ENCODE measurements at regions not wholly inside any gene's neighbourhood (a gene's known extent, or its start where the extent isn't known, plus 50 kb on each side); places are given as distances from the start of the nearest gene placed in this dataset.
"Not testable (repeated sequence)": the region's sequence is repeated elsewhere in the genome, so short reads cannot be mapped to it uniquely, and the experiment has no call there.

DNA sequence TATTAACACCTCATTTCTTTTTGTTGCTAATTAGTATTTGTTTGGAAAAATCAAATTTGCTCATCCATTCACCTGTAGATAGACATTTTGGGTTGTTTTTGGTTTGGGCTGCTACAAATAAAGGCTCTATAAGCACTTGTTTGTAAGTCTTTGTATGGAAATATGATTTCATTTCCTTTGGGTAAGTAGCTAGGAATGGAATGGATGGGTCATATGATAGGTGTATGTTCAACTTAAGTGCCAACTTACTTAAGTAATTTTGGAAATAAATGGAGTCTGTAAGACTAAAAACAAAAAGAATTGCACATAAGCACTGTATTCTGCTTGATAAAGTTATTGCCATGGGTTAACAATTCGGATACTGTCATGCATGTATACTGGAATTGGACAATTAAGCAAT lies 157.7 kb upstream of the NAMPT start:
- no peak overlapping the region for H3K4me3 Mint-ChIP-seq
- no peak for ATAC-seq (ENCODE audit: low read depth)
- no peaks in the 10 kb centered on the region for H3K4me1 Mint-ChIP-seq
- no peak for DNase-seq (ENCODE audit: low spot score in 2 of 2)
- H3K9me3 Mint-ChIP-seq, result peaks cover 5% of the 10 kb centered on the region
- H3K27me3 Mint-ChIP-seq, result peaks cover 13% of the 10 kb centered on the region
- peaks cover 2% of the 10 kb centered on the region for H3K36me3 Mint-ChIP-seq
- H3K27ac Mint-ChIP-seq, result no peak overlapping the region

DNA sequence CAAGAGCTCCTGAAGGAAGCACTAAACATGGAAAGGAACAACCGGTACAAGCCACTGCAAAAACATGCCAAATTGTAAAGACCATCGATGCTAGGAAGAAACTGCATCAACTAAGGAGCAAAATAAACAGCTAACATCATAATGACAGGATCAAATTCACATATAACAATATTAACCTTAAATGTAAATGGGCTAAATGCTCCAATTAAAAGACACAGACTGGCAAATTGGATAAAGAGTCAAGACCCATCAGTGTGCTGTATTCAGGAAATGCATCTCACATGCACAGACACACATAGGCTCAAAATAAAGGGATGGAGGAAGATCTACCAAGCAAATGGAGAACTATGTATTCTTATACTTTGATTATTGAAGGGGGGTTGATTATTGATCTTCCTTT lies 156.6 kb upstream of the NAMPT start:
- H3K27me3 Mint-ChIP-seq, result peaks cover 13% of the 10 kb centered on the region
- H3K9me3 Mint-ChIP-seq; DNase-seq (ENCODE audit: low spot score in 2 of 2); H3K36me3 Mint-ChIP-seq; H3K27ac Mint-ChIP-seq; H3K4me3 Mint-ChIP-seq; ATAC-seq (ENCODE audit: low read depth); H3K4me1 Mint-ChIP-seq: not testable (repeated sequence)

DNA sequence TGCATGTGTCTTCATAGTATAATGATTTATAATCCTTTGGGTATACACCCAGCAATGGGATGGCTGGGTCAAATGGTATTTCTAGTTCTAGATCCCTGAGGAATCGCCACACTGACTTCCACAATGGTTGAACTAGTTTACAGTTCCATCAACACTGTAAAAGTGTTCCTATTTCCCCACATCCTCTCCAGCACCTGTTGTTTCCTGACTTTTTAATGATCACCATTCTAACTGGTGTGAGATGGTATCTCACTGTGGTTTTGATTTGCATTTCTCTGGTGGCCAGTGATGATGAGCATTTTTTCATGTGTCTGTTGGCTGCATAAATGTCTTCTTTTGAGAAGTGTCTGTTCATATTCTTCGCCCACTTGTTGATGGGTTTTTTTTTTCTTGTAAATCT lies 152.2 kb upstream of the NAMPT start:
- DNase-seq (ENCODE audit: low spot score in 2 of 2); H3K4me3 Mint-ChIP-seq; H3K27ac Mint-ChIP-seq; H3K9me3 Mint-ChIP-seq; H3K36me3 Mint-ChIP-seq; H3K27me3 Mint-ChIP-seq; H3K4me1 Mint-ChIP-seq; ATAC-seq (ENCODE audit: low read depth): not testable (repeated sequence)

DNA sequence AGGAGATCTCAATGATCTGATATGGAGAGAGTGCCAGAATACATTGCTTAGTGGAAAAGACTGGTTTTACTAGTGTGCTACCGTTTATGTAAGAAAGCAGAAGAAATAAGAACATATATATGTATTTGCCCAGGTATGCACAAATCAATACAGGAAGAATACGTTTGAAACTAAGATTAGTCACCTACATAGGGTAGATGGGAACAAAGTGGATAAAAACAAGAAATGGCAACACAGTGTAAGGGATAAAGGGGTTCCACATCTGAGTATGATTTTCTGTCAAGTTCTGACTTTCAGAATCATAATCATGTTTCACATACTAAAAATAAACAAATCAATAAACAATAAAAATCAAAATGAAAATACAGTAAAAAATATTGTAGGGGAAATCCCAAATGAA lies 148.6 kb upstream of the NAMPT start:
- Mint-ChIP-seq H3K4me3 (no peak overlapping the region), H3K4me1 (no peaks in the 10 kb centered on the region), H3K9me3 (no peaks in the 10 kb centered on the region), H3K27ac (no peak overlapping the region), H3K36me3 (no peaks in the 10 kb centered on the region), H3K27me3 (peaks cover 2% of the 10 kb centered on the region)
- no peak for DNase-seq (ENCODE audit: low spot score in 2 of 2)
- no peak for ATAC-seq (ENCODE audit: low read depth)

DNA sequence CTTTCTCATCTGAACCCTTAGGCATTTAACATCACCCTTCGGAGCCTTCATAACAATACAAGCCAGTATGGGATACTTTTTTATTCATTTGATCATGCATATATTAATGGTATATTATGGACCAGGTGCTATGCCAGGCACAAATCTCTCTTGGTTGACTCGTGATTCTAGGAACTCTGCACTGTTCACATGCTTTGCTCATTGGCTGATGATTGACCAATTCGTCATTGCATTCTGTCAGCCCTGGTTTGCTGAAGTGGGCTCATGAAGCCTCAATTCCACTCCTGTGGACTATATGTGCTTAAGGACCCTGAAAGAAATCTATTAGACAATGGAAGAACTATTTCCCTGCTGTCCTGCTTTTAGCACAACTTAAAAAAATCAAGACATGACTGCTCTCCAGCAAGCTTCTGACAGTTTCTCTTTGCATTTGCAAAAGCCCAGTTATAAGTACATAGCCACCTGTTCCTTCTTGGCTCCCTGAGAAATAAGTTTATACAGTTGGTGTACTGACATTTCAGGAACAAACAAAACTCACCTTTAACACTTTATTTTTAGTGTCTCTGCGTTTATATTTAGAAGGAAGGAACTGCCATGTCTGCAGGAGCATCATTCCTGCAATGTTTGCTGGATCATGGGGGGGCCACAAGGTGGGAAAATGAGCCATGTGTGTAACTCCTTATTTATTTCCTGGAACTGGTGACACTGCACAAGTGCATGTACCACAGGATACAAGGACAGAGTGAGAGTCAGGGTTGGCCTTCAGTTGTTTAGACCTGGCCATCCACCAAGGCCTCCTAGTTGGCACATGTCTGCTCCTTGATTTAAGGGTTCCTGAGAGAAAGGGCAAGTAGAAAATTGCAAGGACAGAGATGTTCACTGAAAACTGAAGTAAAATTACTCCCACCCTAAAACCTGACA lies 146.0 kb upstream of the NAMPT start:
- no peaks in the 10 kb centered on the region for H3K9me3 Mint-ChIP-seq
- no peak overlapping the region for H3K4me3 Mint-ChIP-seq
- H3K27ac Mint-ChIP-seq, result no peak overlapping the region
- H3K4me1 Mint-ChIP-seq, result no peaks in the 10 kb centered on the region
- no peak for DNase-seq (ENCODE audit: low spot score in 2 of 2)
- no peak for ATAC-seq (ENCODE audit: low read depth)
- no peaks in the 10 kb centered on the region for H3K36me3 Mint-ChIP-seq
- H3K27me3 Mint-ChIP-seq, result peaks cover 2% of the 10 kb centered on the region

DNA sequence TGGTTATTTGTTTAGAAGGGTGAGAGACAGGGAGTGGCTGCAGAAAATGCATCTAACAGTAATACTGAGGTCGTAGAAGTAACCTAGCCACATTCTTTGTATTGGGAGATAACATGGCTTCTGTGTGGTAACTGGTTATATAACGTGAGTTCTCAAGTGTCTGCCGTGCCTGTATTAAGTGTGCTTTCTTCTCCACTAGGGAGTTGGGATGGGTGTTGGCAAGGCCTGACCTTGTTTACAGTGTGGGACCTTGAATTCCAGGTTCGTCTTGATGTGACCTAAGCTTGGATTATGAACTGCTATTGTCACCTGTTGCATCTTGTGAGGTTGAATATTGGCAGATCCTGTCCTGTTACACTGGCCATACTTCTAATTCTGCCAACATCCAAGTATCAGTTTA lies 145.3 kb upstream of the NAMPT start:
- H3K27ac Mint-ChIP-seq, result no peak overlapping the region
- no peak for DNase-seq (ENCODE audit: low spot score in 2 of 2)
- ATAC-seq (ENCODE audit: low read depth), result no peak
- no peaks in the 10 kb centered on the region for H3K36me3 Mint-ChIP-seq
- H3K4me3 Mint-ChIP-seq, result no peak overlapping the region
- peaks cover 4% of the 10 kb centered on the region for H3K4me1 Mint-ChIP-seq
- H3K9me3 Mint-ChIP-seq, result no peaks in the 10 kb centered on the region
- H3K27me3 Mint-ChIP-seq, result peaks cover 2% of the 10 kb centered on the region

DNA sequence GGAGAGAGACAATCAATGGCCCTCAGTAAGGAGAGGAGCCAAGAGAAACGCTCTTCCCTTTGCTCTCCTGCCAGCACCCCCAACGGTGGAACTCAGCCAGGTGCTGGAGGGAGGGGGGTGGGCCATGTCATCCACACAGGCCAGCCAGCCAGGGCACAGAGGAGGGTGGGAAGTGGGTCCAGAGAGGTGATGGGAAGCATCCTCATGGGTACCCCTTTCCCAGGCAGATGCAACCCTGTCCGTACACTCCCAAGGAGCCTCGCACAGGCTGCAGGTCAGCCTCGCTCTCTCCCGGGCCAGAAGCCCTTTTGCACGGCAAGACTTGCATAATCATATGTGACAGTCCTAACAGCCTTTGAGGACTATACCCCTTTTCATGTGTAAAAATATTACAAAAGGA lies 142.0 kb upstream of the NAMPT start:
- H3K4me3 Mint-ChIP-seq, result no peak overlapping the region
- H3K4me1 Mint-ChIP-seq, result peaks cover 13% of the 10 kb centered on the region
- no peak for ATAC-seq (ENCODE audit: low read depth)
- H3K36me3 Mint-ChIP-seq, result no peaks in the 10 kb centered on the region
- no peaks in the 10 kb centered on the region for H3K9me3 Mint-ChIP-seq
- H3K27me3 Mint-ChIP-seq, result no peaks in the 10 kb centered on the region
- DNase-seq (ENCODE audit: low spot score in 2 of 2), result no peak
- peak overlapping the region; percentile 8 for H3K27ac Mint-ChIP-seq

DNA sequence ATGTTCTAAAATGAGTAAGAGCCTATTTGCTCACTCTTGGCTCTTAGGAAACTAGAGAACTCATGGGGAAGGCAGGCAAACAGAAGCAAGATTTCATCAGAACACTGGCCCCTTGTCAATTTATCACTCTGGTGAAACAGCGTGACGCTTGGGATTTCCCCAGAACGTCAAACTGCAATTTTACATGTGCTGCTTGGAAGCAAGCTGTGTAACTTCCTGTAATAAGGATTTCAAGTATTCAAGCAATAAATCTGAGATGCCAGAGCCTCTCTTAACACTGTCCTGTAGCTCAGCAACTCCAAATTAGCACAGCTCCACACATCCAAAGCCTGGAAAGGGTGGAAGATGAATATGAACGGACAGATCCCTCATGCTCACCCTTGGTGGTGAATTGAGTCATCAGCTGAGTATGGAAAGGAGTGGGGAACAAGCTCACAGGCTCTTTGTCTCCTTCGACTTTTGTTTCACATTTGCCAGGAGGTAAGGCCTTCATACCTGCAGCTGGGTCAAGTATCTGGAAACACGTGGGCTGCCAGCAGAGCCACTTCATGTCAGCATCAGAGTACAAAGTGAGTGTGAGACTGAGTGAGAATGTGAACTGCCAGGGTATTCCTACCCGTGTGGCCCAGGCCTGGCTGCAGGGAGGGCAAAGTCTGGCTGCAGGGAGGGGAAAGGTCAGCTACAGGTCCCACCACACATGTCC lies 140.4 kb upstream of the NAMPT start:
- Mint-ChIP-seq H3K4me1 (peaks cover 13% of the 10 kb centered on the region), H3K27ac (peak overlapping the region; percentile 85)

DNA sequence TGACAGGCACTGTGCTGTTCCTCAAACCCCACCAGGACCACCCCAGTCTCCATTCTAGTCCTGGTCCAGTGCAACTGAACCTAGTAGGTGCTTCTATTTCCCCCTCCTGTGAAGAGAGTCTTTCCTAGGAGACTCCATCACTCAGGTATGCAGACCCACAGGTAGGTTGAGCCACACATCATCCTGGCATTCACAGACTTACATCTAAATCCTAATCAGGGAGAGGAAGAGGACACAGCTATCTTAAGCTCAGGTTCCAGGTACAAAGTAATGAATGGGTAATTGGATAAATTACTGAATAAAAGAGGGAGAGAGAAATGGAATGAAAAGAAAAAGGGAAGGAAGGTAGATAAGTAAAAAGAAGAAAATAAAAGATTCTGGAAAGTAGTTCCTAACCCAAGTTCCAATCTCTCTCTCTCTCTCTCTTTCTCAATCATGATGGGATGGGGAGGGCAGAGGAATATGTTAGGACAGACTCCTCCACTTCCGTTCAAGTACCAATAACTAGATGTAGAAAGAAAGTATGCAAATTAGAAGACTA lies 139.8 kb upstream of the NAMPT start:
- Mint-ChIP-seq H3K4me3 (peak overlapping the region; percentile 28), H3K27me3 (peaks cover 2% of the 10 kb centered on the region), H3K36me3 (no peaks in the 10 kb centered on the region), H3K27ac (peak overlapping the region; percentile 85), H3K4me1 (peaks cover 13% of the 10 kb centered on the region), H3K9me3 (no peaks in the 10 kb centered on the region)
- no peak for DNase-seq (ENCODE audit: low spot score in 2 of 2)
- no peak for ATAC-seq (ENCODE audit: low read depth)

More for the DNA sequence above, 140.4 kb upstream of the NAMPT start:
- ATAC-seq (ENCODE audit: low read depth) (peak; percentile 91), DNase-seq (ENCODE audit: low spot score in 2 of 2) (peak; percentile 45 to 49)
- no peaks in the 10 kb centered on the region for H3K36me3 Mint-ChIP-seq
- peak overlapping the region; percentile 6 for H3K4me3 Mint-ChIP-seq
- H3K9me3 Mint-ChIP-seq, result no peaks in the 10 kb centered on the region
- H3K27me3 Mint-ChIP-seq, result no peaks in the 10 kb centered on the region

DNA sequence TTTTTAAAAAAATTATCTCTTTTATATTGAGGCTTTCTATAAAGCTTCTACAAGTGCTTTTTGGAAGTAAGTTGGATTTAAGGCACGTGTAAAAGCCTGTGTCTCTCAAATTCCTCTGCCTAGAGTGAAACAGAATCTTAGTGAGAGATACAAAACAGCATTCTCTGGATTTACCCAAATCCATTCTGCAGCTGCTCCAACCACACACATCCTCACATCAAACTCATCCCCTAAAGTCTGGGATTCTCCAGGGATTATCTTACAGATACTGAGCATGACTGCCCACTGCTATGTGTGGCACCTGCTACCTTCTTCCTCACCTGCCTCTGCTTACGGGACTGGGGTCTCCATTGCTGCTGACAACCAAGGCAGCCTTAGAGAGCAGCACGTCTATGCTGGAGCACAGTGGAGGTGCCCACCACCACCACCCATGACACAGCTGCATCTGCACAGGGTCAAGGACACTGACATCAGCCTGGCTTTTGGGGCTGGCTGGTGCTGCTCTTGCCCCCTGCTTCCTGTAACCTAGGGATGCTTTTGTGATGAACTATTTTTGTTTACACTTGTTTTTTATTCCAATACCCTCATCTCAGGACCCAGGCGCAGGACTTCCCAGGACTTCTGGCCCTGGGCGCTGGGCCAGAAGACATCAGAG lies 139.2 kb upstream of the NAMPT start:
- DNase-seq (ENCODE audit: low spot score in 2 of 2) (no peak), ATAC-seq (ENCODE audit: low read depth) (no peak)
- Mint-ChIP-seq H3K27ac (peak overlapping the region; percentile 85), H3K4me3 (no peak overlapping the region), H3K9me3 (no peaks in the 10 kb centered on the region), H3K27me3 (peaks cover 5% of the 10 kb centered on the region), H3K4me1 (peaks cover 13% of the 10 kb centered on the region), H3K36me3 (no peaks in the 10 kb centered on the region)

DNA sequence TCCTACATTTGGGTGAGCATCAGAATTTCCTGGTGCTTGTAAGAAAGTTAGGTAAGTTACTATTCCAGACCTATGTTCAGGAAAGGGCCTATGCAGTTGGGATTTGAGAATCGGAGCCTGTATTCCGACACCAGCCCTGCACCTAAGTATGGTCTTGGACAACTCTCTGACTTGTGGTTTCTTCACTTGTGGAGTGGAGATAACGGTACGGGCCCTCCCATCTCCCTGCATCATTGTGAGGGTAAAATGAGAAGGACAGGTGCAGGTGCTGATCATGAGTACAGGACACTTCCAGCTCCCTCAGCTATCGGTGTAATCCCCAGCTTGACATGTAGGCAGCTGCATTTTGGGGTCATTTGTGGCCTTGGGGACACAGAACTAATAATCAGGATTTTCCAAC lies 138.3 kb upstream of the NAMPT start:
- no peak overlapping the region for H3K4me3 Mint-ChIP-seq
- H3K4me1 Mint-ChIP-seq, result peaks cover 13% of the 10 kb centered on the region
- no peaks in the 10 kb centered on the region for H3K36me3 Mint-ChIP-seq
- DNase-seq (ENCODE audit: low spot score in 2 of 2) (no peak), ATAC-seq (ENCODE audit: low read depth) (no peak)
- H3K27me3 Mint-ChIP-seq, result peaks cover 5% of the 10 kb centered on the region
- peak overlapping the region; percentile 21 for H3K27ac Mint-ChIP-seq
- H3K9me3 Mint-ChIP-seq, result no peaks in the 10 kb centered on the region

DNA sequence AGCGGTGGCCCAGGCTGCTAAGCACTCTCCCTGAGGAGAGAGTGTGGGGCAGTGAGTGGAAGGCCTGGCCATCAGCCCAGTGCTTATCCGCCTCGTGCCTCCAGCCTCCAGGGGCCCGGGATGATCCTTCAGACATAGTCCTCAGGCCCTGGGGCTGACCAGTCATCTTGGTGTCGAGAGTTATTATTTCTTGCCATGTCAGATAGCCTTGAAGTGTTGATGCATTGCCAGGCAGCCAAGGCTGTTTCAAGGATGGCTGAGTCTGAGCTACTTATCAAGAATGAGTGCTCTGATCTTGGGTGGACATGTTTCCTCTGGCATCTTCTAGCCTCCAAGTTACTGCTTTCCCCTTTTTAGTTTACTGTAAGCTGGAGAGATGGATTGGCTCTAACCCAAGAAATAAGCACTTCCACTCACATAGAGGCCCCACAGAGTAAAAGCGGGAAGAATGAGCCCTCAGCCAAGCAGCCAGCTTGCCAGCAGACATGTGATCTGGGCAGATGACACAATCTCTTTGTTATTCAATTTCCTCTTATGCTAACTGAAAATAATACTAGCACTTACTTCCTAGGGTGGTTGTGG lies 136.5 kb upstream of the NAMPT start:
- Mint-ChIP-seq H3K27ac (no peak overlapping the region), H3K36me3 (peaks cover 4% of the 10 kb centered on the region), H3K27me3 (peaks cover 5% of the 10 kb centered on the region), H3K4me3 (no peak overlapping the region), H3K4me1 (peaks cover 13% of the 10 kb centered on the region), H3K9me3 (peaks cover 5% of the 10 kb centered on the region)
- DNase-seq (ENCODE audit: low spot score in 2 of 2) (no peak), ATAC-seq (ENCODE audit: low read depth) (no peak)

DNA sequence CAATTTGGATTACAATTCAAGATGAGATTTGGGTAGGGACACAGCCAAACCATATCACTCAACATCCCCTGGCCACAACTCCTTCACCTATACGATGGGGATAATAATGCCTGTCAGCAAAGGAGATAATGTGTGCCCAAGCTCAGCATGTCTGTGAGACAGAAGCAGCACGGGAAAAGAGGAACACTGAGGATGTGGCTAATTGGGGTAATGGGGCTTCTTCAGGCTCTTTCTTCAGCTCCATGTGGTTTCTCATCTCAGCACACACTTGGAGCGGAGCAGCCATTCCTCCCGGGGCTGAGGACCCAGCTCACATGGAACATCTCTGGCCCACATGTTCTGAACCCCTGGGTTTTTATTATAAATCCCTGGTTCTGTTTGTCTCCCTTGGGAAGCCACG lies 136.0 kb upstream of the NAMPT start:
- no peak overlapping the region for H3K27ac Mint-ChIP-seq

DNA sequence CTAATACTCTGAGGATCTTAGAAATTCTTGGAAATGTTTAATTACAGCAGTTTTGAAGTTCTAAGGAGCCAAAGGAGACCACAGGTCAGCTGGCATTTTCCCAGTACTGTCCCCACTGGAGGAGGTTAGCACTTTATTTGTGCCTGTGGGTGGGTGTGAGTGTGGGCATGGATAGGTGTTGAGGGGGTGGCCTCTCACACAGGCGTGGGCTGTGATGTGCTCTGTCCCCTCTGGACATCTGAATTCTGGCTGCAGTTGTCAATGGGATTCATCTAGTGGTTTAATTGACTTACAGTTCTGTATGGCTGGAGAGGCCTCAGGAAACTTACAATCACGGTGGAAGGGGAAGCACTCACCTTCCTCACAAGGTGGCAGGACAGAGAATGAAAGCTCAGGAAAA lies 135.4 kb upstream of the NAMPT start:
- no peak for DNase-seq (ENCODE audit: low spot score in 2 of 2)
- no peak for ATAC-seq (ENCODE audit: low read depth)
- Mint-ChIP-seq H3K9me3 (peaks cover 9% of the 10 kb centered on the region), H3K27me3 (peaks cover 5% of the 10 kb centered on the region), H3K36me3 (peaks cover 5% of the 10 kb centered on the region), H3K27ac (no peak overlapping the region), H3K4me1 (peaks cover 10% of the 10 kb centered on the region), H3K4me3 (no peak overlapping the region)

More for the DNA sequence above, 136.0 kb upstream of the NAMPT start:
- DNase-seq (ENCODE audit: low spot score in 2 of 2), result no peak
- H3K4me3 Mint-ChIP-seq, result no peak overlapping the region
- no peak for ATAC-seq (ENCODE audit: low read depth)
- H3K36me3 Mint-ChIP-seq, result peaks cover 5% of the 10 kb centered on the region
- peaks cover 5% of the 10 kb centered on the region for H3K27me3 Mint-ChIP-seq
- H3K4me1 Mint-ChIP-seq, result peaks cover 13% of the 10 kb centered on the region
- peaks cover 7% of the 10 kb centered on the region for H3K9me3 Mint-ChIP-seq

Measured in memory B cell (primary cell).